SK-N-SH (cell line): ENCODE measurements at regions not wholly inside any gene's neighbourhood (a gene's known extent, or its start where the extent isn't known, plus 50 kb on each side); places are given as distances from the start of the nearest gene placed in this dataset.

Source experiments
- CTCF ChIA-PET: fragments of 300-600, 350-600 bp; formaldehyde crosslinking; extraction: SDS; loops from one replicate; lab custom pipeline; 2021; lab: Yijun Ruan, JAX
- POLR2A ChIA-PET: fragments of 350-600 bp; sonication (Branson Sonifier 250); formaldehyde crosslinking; extraction: SDS; loops from one replicate; lab custom pipeline; 2020; ENCODE audit warnings: antibody characterized with exemption, inconsistent platforms; lab: Yijun Ruan, JAX
- DNase-seq: peaks from one replicate; pipeline ENCODE4 v3.0.0; 2012
- H2AFZ ChIP-seq: fragments of 200-600 bp; sonication (generic); 2 replicates; pipeline ENCODE4 v1.8.1; 2016; ENCODE audit warnings: antibody characterized with exemption, mild to moderate bottlenecking, low read depth
- H3F3A ChIP-seq: fragments of 200-600 bp; sonication (generic); replicated peaks from 2 replicates; pipeline ENCODE3; 2016; ENCODE audit warnings: antibody characterized with exemption, mild to moderate bottlenecking; ENCODE audit not compliant: insufficient read depth
- H3K27ac ChIP-seq, 2 experiments: fragments of 200-500 bp in 1 of 2; fragments of 200-600 bp in 1 of 2; sonication (Bioruptor generic) in 1 of 2; sonication (generic), shearing (Covaris generic) in 1 of 2; 2 replicates each; pipeline versions ENCODE4 v1.5.1 to v1.6.1; 2014 to 2016; ENCODE audit warnings: low read depth in 2 of 2, inconsistent platforms in 1 of 2, low read length in 1 of 2, mild to moderate bottlenecking in 1 of 2, mixed read lengths in 1 of 2
- H3K27me3 ChIP-seq: fragments of 200-600 bp; sonication (generic), shearing (Covaris generic); 2 replicates; pipeline ENCODE4 v1.6.1; 2016; ENCODE audit warnings: mixed run types; ENCODE audit not compliant: insufficient read depth
- H3K36me3 ChIP-seq, 2 experiments: fragments of 200-500 bp in 1 of 2; fragments of 200-600 bp in 1 of 2; sonication (Bioruptor generic) in 1 of 2; sonication (generic) in 1 of 2; replicated peaks in 1 of 2; 2 replicates each; pipeline versions ENCODE3 to v1.5.1; 2014 to 2016; ENCODE audit warnings: low read length in 1 of 2, mild to moderate bottlenecking in 1 of 2; ENCODE audit not compliant: insufficient read depth in 2 of 2, control insufficient read depth in 1 of 2
- H3K4me1 ChIP-seq, 2 experiments: fragments of 200-500 bp in 1 of 2; fragments of 200-600 bp in 1 of 2; sonication (Bioruptor generic) in 1 of 2; sonication (generic), shearing (Covaris generic) in 1 of 2; 2 replicates each; pipeline versions ENCODE4 v1.5.1 to v1.6.1; 2014 to 2016; ENCODE audit warnings: low read depth in 1 of 2, low read length in 1 of 2, mixed run types in 1 of 2; ENCODE audit not compliant: insufficient read depth in 2 of 2, control insufficient read depth in 1 of 2
- H3K4me2 ChIP-seq: fragments of 200-600 bp; sonication (generic), shearing (Covaris generic); 2 replicates; pipeline ENCODE4 v1.6.1; 2017; ENCODE audit warnings: mixed run types
- H3K4me3 ChIP-seq, 2 experiments: fragments of 200-500 bp in 1 of 2; fragments of 200-600 bp in 1 of 2; sonication (Bioruptor generic) in 1 of 2; sonication (generic), shearing (Covaris generic) in 1 of 2; 2 replicates each; pipeline versions ENCODE4 v1.5.1 to v1.8.1; 2014 to 2016; ENCODE audit warnings: low read depth in 2 of 2, inconsistent platforms in 1 of 2, low read length in 1 of 2, mild to moderate bottlenecking in 1 of 2, mixed read lengths in 1 of 2, moderate library complexity in 1 of 2
- H3K79me2 ChIP-seq: fragments of 200-600 bp; sonication (generic); 2 replicates; pipeline ENCODE4 v1.8.1; 2017; ENCODE audit warnings: mild to moderate bottlenecking; ENCODE audit not compliant: insufficient read depth
- H3K9ac ChIP-seq: fragments of 200-600 bp; sonication (generic); 2 replicates; pipeline ENCODE4 v1.6.1; 2017; ENCODE audit warnings: mixed run types
- H3K9me2 ChIP-seq: fragments of 200-600 bp; sonication (generic); 2 replicates; pipeline ENCODE4 v1.6.1; 2017; ENCODE audit warnings: mixed run types
- H3K9me3 ChIP-seq: fragments of 200-600 bp; sonication (generic); 2 replicates; pipeline ENCODE4 v1.6.1; 2017; ENCODE audit warnings: mixed run types, mild to moderate bottlenecking, moderate library complexity
- H4K20me1 ChIP-seq: fragments of 200-600 bp; sonication (generic); 2 replicates; pipeline ENCODE4 v1.6.1; 2017; ENCODE audit warnings: mild to moderate bottlenecking, mixed run types; ENCODE audit not compliant: insufficient read depth
- CHD2 ChIP-seq: fragments of 150-350 bp; IDR thresholded peaks from 2 replicates; pipeline ENCODE4 v1.6.1; 2018; ENCODE audit warnings: low read length; ENCODE audit not compliant: partially characterized antibody
- ELF1 ChIP-seq: IDR thresholded peaks from 2 replicates; pipeline ENCODE4 v1.4.0; 2012
- EP300 ChIP-seq, 2 experiments: IDR thresholded peaks; 2 replicates each; pipeline versions ENCODE4 v1.4.0 to v1.6.1; 2012; ENCODE audit warnings: borderline replicate concordance in 1 of 2, low read depth in 1 of 2, low read length in 1 of 2
- EZH2phosphoT487 ChIP-seq: fragments of 200-600 bp; sonication (generic); IDR thresholded peaks from 2 replicates; pipeline ENCODE4 v1.6.1; 2017; ENCODE audit warnings: low read depth, mixed run types, mild to moderate bottlenecking, antibody characterized with exemption, moderate library complexity, borderline replicate concordance
- FOXM1 ChIP-seq: IDR thresholded peaks from 2 replicates; pipeline ENCODE4 v1.4.0; 2012; ENCODE audit warnings: low read depth, mild to moderate bottlenecking
- GABPA ChIP-seq: IDR thresholded peaks from 2 replicates; pipeline ENCODE4 v1.4.0; 2012; ENCODE audit warnings: low read depth, mild to moderate bottlenecking
- JUND ChIP-seq: IDR thresholded peaks from 2 replicates; pipeline ENCODE4 v1.4.0; 2012
- MAX ChIP-seq: IDR thresholded peaks from 2 replicates; pipeline ENCODE4 v1.4.0; 2012; ENCODE audit warnings: low read depth
- NFIC ChIP-seq: IDR thresholded peaks from 2 replicates; pipeline ENCODE4 v1.4.0; 2012; ENCODE audit warnings: borderline replicate concordance
- PBX3 ChIP-seq: IDR thresholded peaks from 2 replicates; pipeline ENCODE4; 2012
- POLR2AphosphoS5 ChIP-seq: IDR thresholded peaks from 2 replicates; pipeline ENCODE4 v1.6.1; 2012; ENCODE audit warnings: low read depth, low read length
- RXRA ChIP-seq: IDR thresholded peaks from 2 replicates; pipeline ENCODE4 v1.4.0; 2012; ENCODE audit warnings: low read depth, mild to moderate bottlenecking, borderline replicate concordance
- SIN3A ChIP-seq: IDR thresholded peaks from 2 replicates; pipeline ENCODE4 v1.6.1; 2012; ENCODE audit warnings: low read depth, mild to moderate bottlenecking, low read length, moderate library complexity, borderline replicate concordance
- TAF1 ChIP-seq: IDR thresholded peaks from 2 replicates; pipeline ENCODE4 v1.6.1; 2012; ENCODE audit warnings: low read depth, mild to moderate bottlenecking, low read length, moderate library complexity, borderline replicate concordance
- TCF12 ChIP-seq: IDR thresholded peaks from 2 replicates; pipeline ENCODE4 v1.4.0; 2012
- USF1 ChIP-seq: IDR thresholded peaks from 2 replicates; pipeline ENCODE4 v1.4.0; 2012; ENCODE audit warnings: low read depth, borderline replicate concordance
- ZBTB33 ChIP-seq: IDR thresholded peaks from 2 replicates; pipeline ENCODE4 v1.4.0; 2012; ENCODE audit warnings: low read depth, borderline replicate concordance
- WGBS: methylation state at CpG from one replicate; pipeline ENCODE4 v1.1.6; 2017; ENCODE audit warnings: low lambda C conversion rate; 5-methylcytosine and 5-hydroxymethylcytosine counted together

- no peaks in the 10 kb centered on the region for H4K20me1 ChIP-seq
- no peaks in the 10 kb centered on the region for H3K36me3 ChIP-seq
- H3K9ac ChIP-seq, result no peak overlapping the region
- H3K9me2 ChIP-seq, result no peaks in the 10 kb centered on the region
- TF ChIP-seq PBX3 (no peak), FOXM1 (no peak), ELF1 (no peak), CHD2 (no peak), SIN3A (no peak), EP300 (IDR thresholded peaks at IDR 0.05; ENCODE audit: borderline replicate concordance in 1 of 2, low read depth in 1 of 2, low read length in 1 of 2) (no peak), POLR2AphosphoS5 (no peak), ZBTB33 (no peak), MAX (no peak), EZH2phosphoT487 (no peak), USF1 (no peak), JUND (no peak), NFIC (no peak), RXRA (no peak), GABPA (no peak), TAF1 (no peak), TCF12 (no peak)
- TF ChIP-seq, all 33 proteins: peak for 0
- CTCF ChIA-PET, result interaction anchor here (1.1 to 2.6 kb wide), 5 partner anchors 9 to 1066 kb away, joined by 3 to 13 read pairs (median 3); no protein-coding TSS in a partner anchor
- Histone ChIP-seq H3K79me2 (no peaks in the 10 kb centered on the region), H3K4me3 (no peak overlapping the region), H3K27ac (no peak overlapping the region), H3K27me3 (no peaks in the 10 kb centered on the region), H3K4me1 (no peaks in the 10 kb centered on the region), H3K4me2 (no peak overlapping the region), H2AFZ (no peak overlapping the region), H3K9me3 (no peaks in the 10 kb centered on the region), H3F3A (no peaks in the 10 kb centered on the region)
- POLR2A ChIA-PET, result no interaction called here
- DNase-seq, result no peak
- WGBS, result 66% methylated on average over 6 of the region's 6 CpGs
Measured at GRCh38 chr16:48103591-48103990, 52.2 kb downstream of the ABCC12 start.
